NCI-H82 (cell line): ENCODE measurements at regions not wholly inside any gene's neighbourhood (a gene's known extent, or its start where the extent isn't known, plus 50 kb on each side); places are given as distances from the start of the nearest gene placed in this dataset.
"Not testable (repeated sequence)": the region's sequence is repeated elsewhere in the genome, so short reads cannot be mapped to it uniquely, and the experiment has no call there.

Experiments
- DNase-seq: peaks from one replicate; lab custom pipeline; 2025; lab: John Stamatoyannopoulos, UW

DNA sequence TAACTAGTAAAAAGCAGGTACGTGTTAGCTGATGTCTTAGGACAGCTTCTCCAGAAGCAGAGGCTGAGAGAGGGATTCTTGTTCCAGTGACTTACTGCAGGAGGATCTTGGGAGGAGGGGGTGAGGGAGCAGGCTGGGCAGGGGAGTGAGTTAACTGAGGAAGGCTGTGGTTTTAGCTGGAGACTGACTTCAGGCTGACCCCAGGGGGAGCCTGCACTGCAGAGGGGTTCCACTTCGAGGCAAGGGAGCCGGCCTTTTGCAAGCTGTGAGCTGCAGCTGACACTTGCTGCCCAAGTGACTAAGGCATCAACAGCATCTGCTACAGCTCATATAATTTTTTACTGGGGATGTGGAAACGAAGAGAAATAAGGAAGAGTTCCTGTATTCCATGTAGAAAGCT is 50.4 kb upstream of the SOD1 start:
- DNase-seq: no peak

DNA sequence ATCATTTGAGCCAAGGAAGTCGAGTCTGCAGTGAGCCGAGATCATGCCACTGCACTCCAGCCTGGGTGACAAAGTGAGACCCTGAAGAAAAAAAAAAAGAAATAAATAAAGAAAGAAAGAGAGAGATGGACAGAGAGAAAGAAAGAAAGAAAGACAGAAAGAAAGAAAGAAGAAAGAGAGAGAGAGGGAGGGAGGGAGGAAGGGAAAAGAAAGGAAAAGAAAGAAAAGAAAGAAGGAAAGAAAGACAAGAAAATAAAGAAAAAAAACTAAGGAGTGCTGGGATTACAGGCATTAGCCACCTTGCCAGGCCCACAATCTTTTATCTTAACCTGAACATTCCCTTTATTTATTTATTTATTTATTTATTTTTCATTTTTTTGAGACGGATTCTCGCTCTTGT is 51.7 kb upstream of the SOD1 start:
- no peak for DNase-seq

DNA sequence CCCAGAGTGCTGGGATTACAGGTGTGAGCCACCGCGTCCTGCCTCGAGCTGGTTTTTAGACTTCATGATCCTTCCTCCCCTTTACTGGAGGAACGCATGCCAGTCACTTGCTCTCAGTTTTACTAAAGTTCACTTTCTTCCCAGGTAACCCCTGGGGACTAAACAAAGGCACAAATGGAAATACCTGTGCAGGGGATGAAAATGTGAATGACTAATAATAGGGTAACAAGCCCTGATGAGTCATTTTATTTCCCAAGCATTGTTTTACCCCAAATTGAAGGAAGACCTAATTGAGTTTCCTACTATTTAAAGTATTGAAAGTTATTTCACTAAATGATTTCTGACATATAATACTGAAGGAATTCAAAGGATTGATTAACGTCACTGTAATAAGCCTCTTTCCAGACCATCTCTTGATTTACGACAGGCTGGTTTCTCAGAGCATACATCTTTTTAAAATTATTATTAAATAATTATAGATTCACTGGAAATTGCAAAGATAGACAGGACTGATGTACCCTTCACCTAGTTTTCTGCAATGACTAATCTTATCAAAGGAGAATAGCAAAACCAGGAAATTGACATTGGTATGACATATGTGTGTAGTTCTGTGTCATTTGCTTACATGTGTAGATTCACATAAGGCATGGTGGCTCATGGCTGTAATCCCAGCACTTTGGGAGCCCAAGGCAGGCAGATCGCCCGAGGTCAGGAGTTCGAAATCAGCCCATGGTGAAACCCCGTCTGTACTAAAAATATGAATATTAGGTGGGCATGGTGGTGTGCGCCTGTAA is 53.2 kb upstream of the SOD1 start:
- no peak for DNase-seq

DNA sequence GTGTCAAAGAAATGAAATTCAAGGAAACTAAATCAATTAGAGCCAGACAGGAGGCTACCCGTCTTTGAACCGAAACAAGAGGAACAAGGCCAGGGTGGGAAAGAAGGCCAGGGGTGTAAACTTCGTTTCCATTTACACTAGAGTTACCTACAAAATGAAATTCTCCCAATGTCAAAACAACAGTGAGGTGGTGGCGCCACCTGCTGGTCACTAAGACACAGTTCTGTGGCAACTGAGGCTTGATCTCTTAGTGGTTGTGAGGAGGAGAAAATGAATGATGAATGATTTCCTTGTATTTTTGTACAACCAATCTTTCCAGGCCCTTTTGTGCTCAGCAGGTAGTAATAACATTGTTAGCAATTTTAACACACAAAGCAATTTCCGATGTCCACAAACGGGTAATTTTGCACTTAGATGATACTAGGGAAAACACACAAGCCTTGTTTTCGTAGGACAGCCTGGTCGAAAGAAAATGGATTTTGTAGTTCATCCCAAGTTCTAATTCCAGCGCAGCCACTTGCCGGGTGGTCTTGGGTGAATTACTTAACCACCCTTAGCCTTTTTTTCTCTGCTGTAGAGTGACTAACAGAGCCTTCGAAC is 54.8 kb upstream of the SOD1 start:
- peak; percentile 94 for DNase-seq

DNA sequence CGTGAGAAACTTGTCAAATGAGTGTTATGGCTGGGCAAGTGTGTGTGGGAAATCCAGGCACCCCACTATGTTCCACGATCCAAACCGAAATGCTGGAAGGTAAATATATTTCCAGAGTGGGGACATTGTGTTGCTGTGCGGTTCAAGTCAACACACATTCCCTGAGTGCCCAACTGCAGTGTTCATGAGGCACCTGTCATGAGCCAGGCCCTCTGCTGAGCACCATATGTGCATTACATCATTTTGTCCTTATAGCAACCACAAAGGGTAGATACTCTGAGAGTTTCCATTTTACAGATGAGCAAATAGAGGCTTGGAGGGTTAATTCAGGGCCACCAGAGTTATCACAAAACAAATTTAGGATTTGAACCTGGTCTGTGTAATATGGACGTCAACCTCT is 59.9 kb upstream of the SOD1 start:
- DNase-seq: no peak

DNA sequence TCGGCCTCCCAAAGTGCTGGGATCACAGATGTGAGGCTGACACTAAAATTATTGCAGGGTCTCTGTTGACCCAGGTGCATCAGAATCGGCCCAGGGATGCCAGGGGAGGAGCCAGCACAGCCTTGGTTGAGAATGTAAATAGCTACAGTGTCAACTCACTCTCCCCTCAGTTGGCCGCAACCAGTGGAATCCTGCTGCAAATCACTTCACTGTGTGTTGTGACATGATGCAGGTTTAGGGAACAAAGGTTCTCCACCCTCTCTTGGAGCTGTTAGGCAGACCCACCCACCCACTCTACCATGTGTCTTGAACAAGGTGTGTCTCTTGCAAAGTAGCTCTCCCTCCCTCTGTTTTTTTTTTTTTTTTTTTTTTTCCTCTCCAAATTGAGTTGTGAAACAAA is 60.5 kb upstream of the SOD1 start:
- no peak for DNase-seq

DNA sequence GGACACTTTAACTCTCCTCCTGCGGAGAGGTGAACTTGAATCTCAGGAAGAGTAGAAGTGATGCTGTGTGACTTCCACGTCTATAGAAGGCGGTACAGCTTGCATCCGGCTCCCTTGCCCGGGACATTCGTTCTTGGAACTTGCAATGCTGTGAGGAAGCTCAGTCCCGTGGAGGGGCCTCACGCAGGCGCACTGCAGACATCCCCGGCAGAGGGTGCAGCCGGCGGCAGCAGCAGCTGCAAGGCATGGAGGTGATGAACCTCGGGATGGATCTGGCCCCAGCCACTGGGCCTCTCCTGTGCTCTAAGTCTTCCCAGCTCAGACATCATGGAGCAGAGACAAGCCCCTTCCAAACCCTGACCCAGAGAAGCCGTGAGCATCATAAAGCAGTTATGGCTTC is 61.8 kb upstream of the SOD1 start:
- DNase-seq: no peak

DNA sequence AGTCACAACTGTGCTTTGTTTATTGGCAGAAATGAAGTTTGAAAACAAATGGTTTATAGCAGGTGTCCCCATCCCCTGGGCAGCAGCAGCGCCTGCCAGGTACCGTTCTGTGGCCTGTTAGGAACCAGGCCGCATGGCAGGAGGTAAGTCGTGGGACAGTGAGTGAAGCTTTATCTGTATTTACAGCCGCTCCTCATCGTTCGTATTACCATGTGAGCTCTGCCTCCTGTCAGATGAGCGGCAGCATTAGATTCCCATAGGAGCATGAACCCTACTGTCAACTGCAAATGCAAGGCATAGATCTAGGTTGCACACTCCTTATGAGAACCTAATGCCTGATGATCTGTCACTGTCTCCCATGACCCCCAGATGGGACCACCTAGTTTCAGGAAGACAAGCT is 63.4 kb upstream of the SOD1 start:
- DNase-seq: no peak

DNA sequence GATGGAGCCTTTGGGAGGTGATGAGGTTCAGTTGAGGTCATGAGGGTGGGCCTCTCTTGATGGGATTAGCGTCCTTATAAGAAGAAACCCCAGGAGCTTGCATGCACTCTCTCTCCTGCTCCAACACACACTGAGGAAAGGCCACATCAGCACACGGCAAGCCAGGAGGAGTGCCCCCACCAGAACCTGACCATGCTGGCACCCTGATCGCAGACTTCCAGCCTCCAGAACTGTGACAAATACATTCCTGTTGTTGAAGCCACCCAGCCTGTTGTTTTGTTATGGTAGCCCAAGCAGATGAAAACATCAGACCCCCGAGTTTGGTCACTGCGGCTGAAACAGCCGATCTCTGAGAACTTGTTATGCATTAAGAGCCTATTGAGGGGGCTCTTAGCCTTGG is 64.8 kb upstream of the SOD1 start:
- DNase-seq: peak; percentile 66

DNA sequence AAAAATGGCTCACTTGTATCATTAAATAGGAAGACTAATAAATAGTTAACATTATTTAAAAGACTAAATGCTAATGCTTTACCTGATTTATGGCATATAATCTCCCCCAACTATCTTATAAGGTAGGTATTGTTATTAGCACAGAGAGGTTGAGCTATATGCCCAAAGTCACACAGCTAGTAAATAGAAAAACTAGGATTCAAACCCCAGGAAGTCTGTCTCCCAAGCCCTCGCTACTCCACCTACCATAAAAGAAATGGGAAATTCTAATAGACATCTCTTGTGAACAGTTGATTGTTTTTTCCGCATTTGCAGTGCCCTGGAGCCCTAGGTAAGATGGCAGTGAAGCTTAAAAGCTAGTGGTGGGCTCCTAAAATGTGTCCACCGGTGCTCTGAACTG is 65.2 kb upstream of the SOD1 start:
- no peak for DNase-seq

DNA sequence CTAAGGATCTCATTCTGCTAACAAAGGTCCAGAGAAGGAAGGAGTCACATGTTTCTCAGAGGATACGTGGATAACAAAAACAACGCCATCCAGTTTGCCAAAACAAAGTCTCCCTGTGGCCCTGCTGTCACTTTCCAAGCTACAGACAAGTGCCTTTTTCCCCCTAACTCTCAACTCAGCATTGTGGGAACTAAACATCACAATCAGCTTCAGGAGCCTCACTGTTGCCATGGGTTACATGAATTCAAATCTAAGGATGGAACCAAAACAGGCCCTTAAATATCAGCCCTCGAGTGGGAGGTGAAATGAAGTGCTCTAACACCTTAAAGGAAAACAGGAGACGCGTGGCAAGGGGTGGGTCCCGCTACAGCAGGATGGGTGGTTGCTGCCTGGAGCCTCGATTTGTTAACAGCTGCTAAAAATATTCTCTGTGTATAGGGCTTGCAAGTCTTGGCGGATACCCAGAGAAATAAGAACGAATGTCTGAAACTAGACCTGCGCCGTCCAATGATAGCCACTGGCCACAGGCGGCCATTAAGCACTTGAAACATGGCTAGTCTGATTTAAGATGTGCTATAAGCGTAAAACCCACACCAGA is 66.4 kb upstream of the SOD1 start:
- no peak for DNase-seq

DNA sequence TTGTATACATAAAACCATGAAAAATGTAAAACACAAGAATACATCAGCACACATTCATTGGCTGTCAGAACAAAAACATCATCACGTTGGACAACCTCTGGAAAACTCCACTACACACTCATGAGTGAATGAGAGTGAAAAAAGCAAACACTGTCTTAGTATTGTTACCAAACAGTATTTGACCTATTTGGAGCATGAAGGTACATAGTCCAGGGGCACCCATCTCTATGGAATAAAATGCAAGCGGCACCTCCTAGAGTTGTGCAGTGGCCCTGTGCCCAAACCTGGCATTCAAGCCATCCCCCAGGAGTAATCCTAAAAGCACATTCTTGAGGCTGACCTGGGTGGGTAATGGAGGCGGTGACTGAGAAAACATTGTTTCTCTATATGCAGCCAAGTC is 67.0 kb upstream of the SOD1 start:
- DNase-seq: no peak

DNA sequence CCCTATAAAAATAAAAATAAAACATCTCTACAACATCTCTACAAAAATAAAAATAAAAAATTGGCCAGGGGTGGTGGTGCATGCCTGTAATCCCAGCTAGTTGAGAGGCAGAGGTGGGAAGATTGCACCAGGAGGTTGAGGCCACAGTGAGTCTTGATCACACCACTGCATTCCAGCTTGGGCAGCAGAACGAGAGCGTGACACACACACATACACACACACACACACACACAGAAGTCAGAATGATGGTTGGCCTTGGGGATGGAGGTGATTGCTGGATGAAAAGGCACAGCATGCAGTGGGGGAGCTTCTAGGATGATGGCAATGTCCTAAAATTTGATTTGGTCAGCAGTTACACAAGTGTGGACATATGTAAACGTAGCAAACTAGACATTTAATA is 69.7 kb upstream of the SOD1 start:
- DNase-seq: no peak

DNA sequence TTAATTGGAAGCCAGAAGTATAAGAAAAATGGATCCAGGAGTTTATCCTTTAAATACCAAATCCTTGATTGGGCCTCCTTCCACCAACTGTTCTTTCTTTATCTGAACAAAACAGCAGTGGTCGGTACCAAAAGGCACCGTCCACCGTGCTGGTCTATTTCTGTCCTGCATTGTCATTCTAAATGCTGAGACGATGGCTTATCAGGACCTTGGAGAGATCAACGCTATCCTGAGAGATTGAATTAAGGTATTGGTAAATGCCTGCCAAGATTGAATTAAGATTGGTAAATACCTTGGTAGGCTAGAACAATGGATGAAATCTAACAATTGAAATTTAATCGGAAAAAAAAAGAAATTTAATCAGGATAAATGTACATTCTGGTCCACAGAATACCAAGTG is 73.4 kb upstream of the SOD1 start:
- DNase-seq: peak; percentile 26

DNA sequence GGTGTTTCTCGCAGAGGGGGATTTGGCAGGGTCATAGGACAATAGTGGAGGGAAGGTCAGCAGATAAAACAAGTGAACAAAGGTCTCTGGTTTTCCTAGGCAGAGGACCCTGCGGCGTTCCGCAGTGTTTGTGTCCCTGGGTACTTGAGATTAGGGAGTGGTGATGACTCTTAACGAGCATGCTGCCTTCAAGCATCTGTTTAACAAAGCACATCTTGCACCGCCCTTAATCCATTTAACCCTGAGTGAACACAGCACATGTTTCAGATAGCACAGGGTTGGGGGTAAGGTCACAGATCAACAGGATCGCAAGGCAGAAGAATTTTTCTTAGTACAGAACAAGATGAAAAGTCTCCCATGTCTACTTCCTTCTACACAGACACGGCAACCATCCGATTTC is 75.6 kb upstream of the SOD1 start:
- DNase-seq: not testable (repeated sequence)

DNA sequence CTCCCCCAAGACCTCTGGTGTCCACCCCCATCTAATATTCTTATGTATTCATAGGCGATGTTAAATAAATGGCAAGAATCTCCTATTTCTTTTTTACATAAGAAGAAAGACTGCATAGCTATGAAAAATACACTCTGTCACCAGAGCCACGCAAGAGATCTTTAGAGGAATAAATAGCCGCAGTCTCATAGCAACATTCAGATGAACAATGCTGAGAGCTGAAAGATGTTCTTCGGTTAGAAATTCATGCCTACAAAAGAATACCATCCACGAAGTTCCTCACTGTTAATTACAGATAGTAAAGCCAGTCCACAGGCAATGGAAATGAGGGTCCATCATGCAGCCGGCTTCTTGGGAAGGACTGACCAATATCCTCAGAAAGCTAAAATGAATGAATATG is 76.0 kb upstream of the SOD1 start:
- DNase-seq: peak; percentile 37

DNA sequence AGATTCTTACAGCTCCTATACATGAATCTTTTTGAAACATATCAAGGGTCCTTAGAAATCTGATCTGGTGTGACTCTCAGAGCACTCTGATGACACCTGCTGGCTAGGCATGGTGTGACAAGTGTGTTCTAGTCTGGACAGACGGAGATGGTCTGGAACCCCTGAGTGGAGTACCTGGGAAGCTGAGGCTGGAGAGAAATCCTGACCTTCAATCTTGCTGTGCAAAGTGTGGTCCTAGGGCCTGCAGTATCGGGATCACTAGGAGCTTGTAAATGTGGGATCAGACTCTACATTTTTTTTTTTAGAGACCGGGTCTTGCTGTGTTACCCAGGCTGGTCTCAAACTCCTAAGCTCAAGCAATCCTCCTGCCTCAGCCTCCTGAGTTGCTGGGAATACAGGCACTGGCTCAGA is 78.6 kb upstream of the SOD1 start:
- peak; percentile 93 for DNase-seq

DNA sequence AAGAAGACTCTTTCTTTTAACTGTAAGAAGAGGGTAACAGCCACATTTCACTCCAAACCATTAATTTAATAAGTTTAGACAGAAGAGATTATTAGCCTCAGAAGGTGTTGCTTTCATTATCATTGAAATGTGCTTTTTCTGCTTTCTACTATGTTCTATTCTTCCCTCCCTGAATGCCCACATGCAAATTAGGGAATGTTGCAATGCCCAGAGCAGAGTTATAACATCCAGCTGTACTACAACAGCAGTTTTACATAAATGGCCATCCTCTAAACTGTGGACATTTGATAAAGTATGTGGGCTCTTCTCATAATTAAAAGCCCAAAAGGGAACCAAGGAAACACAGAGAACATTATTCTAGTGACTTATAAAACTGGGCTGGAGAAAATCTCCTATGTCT is 82.2 kb upstream of the SOD1 start:
- no peak for DNase-seq

DNA sequence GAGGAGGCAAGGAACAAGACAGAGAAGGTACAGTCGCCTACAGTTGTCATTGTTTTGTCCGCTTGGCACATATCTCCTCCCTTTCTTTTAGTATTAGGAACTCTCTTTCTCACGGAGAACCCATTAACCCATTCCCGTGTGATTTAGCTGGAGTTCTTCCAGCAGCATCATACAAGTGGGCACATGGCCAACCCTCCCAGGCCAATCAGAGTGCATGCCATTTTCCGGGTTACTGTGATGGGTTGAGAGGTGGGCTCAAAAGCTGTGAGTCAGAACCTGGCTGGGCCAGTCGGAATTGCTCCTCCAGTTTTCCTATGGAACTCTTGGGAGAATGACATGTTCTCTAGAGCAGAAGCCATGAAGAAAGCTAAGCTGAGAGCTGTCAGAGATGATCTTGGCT is 83.1 kb upstream of the SOD1 start:
- no peak for DNase-seq

DNA sequence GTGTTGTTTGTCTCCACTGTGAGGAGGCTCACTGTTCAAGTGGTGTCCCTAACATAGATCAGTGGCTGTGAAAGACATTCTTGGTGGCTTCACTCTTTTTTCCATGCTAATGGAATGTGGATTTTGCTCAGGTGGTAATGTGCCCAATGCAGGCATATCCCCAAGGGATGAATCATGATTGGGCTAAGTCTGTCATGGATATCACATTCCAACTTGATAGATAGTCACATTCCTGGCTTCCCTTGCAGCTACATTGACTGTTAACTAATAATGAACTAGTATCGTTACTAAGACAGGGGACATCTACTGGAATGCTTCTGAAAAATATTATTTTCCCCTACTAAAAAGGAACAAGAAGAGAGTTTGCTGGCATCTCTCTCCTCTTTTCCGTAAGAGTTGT is 86.3 kb upstream of the SOD1 start:
- DNase-seq: no peak

DNA sequence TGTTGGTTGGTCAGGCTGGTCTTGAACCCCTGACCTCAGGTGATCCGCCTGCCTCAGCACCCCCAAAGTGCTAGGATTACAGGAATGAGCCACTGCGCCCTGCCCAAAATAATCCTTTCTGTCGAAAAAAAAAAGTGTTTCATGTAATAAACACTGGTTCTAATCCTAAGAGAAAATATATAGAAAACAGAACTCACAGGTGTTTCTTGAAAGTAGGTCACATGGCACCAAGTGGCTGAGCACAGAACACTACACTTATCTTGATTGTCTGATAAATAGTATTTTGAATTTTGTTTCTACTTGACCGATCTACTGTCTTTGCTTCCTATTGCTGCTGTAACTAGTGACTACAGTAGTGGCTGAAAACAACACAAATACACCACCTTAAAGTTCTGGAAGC is 87.6 kb upstream of the SOD1 start:
- DNase-seq: no peak

DNA sequence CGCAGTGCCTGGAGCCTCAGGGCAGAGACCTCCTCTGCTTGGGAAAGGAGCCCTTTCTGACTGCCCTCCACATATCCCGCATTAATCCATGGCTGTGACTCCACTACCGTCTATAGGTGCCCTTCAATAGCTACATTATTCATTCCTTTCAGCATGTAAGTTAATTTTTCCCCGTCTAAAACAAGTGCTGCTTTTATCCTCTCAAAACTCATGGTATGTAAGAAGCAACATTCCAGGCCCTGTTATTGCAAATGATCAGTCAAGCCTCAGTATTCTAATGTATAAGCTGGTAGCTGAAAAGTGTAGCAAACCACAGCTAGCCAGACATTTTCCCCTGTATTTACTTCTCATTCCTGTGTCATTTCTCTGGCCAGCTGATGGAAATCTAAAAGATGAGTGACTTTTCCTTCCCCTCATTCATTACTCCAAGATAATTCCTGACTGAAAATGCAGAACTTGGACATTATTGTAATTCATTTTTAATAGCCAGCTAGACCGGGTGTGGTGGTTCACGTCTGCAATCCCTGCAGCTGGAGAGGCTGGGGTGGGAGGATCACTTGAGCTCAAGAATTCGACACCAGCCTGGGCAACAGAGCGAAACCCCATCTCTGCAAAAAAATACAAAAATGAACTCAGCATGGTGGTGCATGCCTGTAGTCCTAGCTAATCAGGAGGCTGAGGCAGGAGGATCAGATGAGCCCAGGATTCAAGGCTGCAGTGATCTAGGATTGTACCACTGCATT is 88.5 kb upstream of the SOD1 start:
- DNase-seq: no peak

DNA sequence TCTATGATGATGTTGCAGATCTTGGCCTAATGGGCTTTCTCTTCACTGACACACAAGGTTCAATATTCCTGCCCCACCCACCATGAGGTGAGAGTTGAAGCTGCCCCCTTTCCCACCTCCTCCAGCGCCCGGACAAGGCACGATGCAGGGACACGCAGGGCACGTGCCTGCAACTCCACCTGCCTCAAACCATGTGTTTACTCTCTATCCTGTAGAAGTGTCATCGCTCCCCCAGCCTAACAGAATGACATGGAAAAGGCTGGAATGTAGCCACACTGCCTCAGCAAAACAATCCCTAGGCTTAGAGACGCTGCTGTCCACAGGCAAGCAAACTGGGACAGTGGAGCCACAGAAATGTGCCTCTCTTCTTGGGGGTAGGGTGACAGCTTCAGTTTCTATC is 92.9 kb upstream of the SOD1 start:
- no peak for DNase-seq
